ENCODE measurements at regions not wholly inside any gene's neighbourhood (a gene's known extent, or its start where the extent isn't known, plus 50 kb on each side); places are given as distances from the start of the nearest gene placed in this dataset.
A peak's percentile ranks its signal among the peaks of the same experiment; 100 is the strongest.
"Not testable (repeated sequence)": the region's sequence is repeated elsewhere in the genome, so short reads cannot be mapped to it uniquely, and the experiment has no call there.

DNA sequence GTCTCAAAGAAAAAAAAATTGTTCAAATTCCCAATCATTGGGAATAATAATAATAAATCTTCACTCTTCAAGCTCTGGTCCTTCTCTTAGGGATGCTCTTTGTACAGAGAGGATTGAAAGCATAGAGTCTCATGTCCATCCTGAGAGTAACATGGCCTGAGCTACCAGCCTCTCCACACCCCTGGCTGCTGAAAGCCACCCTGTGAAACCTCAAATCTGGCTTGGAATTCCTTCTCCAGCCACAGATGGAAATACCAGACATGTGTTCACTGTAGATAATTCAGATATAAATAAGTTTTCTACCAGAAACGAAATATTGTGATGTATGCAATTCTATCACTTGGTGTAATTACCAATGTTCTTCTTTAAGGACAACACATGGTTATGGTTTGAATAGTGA lies 140.6 kb downstream of the ARSF start:
- Histone ChIP-seq H3K4me3 (no peak overlapping the region), H3K4me1 (peaks cover 0 to 22% (median 3%) of the 10 kb centered on the region in 3 donors), H3K36me3 (no peaks in the 10 kb centered on the region), H3K27ac (no peak overlapping the region), H3K27me3 (no peaks in the 10 kb centered on the region), H3K9me3 (no peaks in the 10 kb centered on the region)
- TF ChIP-seq CTCF (IDR thresholded peaks at IDR 0.05) = no peak
- TF ChIP-seq POLR2A (IDR thresholded peaks at IDR 0.05) = no peak
- WGBS, 2 donors = 50 to 70% methylated on average over 1 of the region's 1 CpG
- no peak for DNase-seq
- intact Hi-C loops (cut with DNase I) = no loop called here

DNA sequence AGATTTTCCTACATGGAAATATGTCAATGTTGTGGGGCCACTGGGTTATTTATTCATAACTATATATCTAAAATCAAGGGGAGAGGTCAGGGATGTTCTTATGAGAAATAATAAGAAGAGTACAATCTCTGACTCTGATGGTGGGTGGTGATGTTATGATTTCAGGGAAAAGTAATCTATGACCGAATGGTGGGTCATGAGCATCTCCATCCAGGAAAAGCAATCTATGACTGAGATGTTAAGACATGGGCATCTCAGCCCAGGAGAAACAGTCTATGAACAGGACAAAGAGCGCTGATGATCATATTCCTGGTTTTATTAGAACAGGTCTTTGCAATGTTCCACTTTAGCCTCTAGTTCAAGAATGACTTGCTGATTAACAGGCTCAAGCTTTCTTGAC lies 137.1 kb downstream of the ARSF start:
- no peaks in the 10 kb centered on the region for H3K36me3 ChIP-seq
- H3K4me3 ChIP-seq = no peak overlapping the region
- TF ChIP-seq CTCF (IDR thresholded peaks at IDR 0.05) (no peak), POLR2A (IDR thresholded peaks at IDR 0.05) (no peak)
- H3K9me3 ChIP-seq = no peaks in the 10 kb centered on the region
- intact Hi-C loops (cut with DNase I) = no loop called here
- no peak for DNase-seq
- peak overlapping the region in 1 of 4 donors; percentile 21 for H3K27ac ChIP-seq
- no peaks in the 10 kb centered on the region for H3K27me3 ChIP-seq
- peaks cover 0 to 10% (median 0%) of the 10 kb centered on the region in 3 donors for H3K4me1 ChIP-seq
- 93 to 96% methylated on average over 2 of the region's 2 CpGs for WGBS, 2 donors

DNA sequence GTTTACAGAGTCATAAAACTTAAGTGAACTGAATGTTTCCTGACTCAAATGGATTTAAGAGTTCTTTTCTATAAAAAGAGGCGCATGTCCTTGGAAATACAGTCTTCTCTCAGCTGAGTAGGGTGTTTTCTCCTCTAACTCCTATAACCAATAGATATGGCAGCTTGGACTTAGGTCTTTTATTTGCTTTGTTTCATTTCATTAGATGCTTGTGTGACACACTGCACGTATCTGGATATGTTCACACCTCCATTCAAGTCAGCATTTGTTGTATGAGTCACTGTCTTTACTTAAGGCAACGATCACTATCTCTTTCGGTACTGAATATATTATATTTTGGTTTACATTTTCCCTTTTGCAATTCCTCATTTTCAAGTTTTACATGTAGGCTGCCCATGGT lies 136.6 kb downstream of the ARSF start:
- intact Hi-C loops (cut with DNase I) = no loop called here
- H3K27me3 ChIP-seq = no peaks in the 10 kb centered on the region
- peaks cover 0 to 10% (median 0%) of the 10 kb centered on the region in 3 donors for H3K4me1 ChIP-seq
- H3K36me3 ChIP-seq = no peaks in the 10 kb centered on the region
- no peak overlapping the region for H3K4me3 ChIP-seq
- peak overlapping the region in 1 of 4 donors; percentile 21 for H3K27ac ChIP-seq
- H3K9me3 ChIP-seq = no peaks in the 10 kb centered on the region
- no peak for DNase-seq
- 40 to 52% methylated on average over 4 of the region's 4 CpGs for whole genome bisulfite sequencing, 2 donors
- TF ChIP-seq POLR2A (IDR thresholded peaks at IDR 0.05) (no peak), CTCF (IDR thresholded peaks at IDR 0.05) (no peak)

DNA sequence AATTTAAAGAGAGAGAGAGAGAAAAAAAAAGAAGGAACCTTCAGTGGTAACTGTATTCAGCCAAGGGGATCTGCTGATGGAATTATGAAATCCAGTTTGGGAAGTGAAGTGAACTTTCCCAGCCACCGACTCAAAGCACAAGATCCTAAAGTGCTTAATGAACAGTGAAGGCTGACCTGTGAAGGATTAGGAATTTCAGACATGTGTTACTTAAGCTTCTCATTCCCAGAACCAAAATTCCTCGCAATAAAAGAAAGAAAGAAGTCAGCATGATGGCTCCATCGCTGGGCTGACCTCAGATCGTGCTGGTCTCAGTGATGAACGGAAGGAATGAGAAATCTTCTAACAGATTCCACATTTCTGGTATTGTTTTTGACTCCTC lies 135.2 kb downstream of the ARSF start:
- no peak for DNase-seq
- H3K9me3 ChIP-seq = no peaks in the 10 kb centered on the region
- H3K27ac ChIP-seq = peak overlapping the region in 1 of 4 donors; percentile 21
- intact Hi-C loops (cut with DNase I) = no loop called here
- peaks cover 0 to 10% (median 0%) of the 10 kb centered on the region in 3 donors for H3K4me1 ChIP-seq
- H3K27me3 ChIP-seq = no peaks in the 10 kb centered on the region
- no peak for TF ChIP-seq CTCF (IDR thresholded peaks at IDR 0.05)
- TF ChIP-seq POLR2A (IDR thresholded peaks at IDR 0.05) = no peak
- no peaks in the 10 kb centered on the region for H3K36me3 ChIP-seq
- H3K4me3 ChIP-seq = no peak overlapping the region
- WGBS, 2 donors = 66 to 69% methylated on average over 5 of the region's 5 CpGs

DNA sequence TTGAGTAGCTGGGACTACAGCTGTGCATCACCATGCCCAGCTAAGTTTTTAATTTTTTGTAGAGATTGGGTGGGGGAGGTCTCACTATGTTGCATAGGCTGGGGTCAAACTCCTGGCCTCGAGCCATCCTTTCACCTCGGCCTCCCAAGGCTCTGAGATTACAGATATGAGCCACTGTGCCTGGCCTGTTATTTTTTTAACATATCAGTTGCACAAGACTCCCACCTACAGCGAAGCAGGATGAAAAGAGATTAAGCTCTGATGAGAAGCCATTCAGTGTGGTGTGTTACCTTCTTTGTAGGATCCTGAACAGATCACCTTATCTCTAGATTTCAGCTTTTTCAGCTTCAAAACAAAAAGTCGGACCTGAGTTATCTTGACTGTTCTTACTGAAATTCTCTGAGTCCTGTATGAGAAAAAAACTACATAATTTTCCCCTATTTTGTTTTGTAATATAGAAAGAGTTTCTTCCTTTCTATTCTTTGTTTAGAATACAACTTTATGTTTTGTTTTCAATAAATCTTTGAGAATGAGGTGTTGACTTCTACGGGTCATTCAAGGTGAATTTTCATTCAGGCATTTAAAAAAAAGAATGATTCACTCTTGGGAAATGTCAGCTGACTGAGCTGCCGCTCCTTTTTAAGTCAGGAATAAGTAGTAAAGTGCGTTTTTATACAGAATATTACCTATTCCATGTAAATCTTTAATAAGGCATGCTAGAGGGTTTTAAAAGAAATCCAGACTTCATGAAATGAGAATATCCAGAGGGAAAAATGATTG lies 134.6 kb downstream of the ARSF start:
- WGBS, 2 donors = 29 to 53% methylated on average over 5 to 7 of the region's 7 CpGs
- H3K27ac ChIP-seq = peak overlapping the region in 1 of 4 donors; percentile 21
- no peak for DNase-seq
- TF ChIP-seq POLR2A (IDR thresholded peaks at IDR 0.05) = no peak
- TF ChIP-seq CTCF (IDR thresholded peaks at IDR 0.05) = no peak
- H3K36me3 ChIP-seq = no peaks in the 10 kb centered on the region
- no peaks in the 10 kb centered on the region for H3K9me3 ChIP-seq
- H3K4me3 ChIP-seq = no peak overlapping the region
- no peaks in the 10 kb centered on the region for H3K27me3 ChIP-seq
- intact Hi-C loops (cut with DNase I) = no loop called here
- H3K4me1 ChIP-seq = peaks cover 0 to 10% (median 0%) of the 10 kb centered on the region in 3 donors

DNA sequence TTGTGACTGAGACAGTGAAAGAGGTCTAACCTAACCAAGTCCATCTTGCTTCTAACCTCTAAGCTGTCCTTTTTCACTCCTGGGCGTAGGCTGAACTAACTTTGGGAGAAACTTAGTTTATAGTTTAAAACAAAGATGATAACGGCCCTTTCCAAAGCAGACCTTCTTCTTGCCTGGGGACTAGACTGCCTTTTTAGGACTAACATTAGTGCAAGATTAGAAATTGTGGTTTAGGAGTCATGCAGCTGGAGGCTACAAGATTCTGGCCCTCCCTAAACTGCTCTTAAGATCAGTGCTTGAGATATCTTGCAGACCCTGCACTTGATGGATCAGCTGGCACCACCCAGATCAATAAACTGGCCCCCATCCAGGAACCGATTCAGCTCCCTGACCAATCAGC lies 130.9 kb downstream of the ARSF start:
- H3K27ac ChIP-seq; H3K9me3 ChIP-seq; H3K4me1 ChIP-seq; H3K4me3 ChIP-seq; H3K27me3 ChIP-seq; intact Hi-C loops (cut with DNase I); H3K36me3 ChIP-seq; DNase-seq: not testable (repeated sequence)
- 87 to 92% methylated on average over 2 to 3 of the region's 3 CpGs for WGBS, 2 donors

Data from esophagus squamous epithelium (tissue), 5 donors.